Erythroblast (primary cell): ENCODE measurements at regions not wholly inside any gene's neighbourhood (a gene's known extent, or its start where the extent isn't known, plus 50 kb on each side); places are given as distances from the start of the nearest gene placed in this dataset.

Experiments used
- GATA1 ChIP-seq: IDR thresholded peaks from 2 replicates; pipeline ENCODE4 v1.6.1; 2011; ENCODE audit warnings: low read depth, mild to moderate bottlenecking, control low read depth, low read length, moderate library complexity
- POLR2A ChIP-seq: IDR thresholded peaks from 2 replicates; pipeline ENCODE4 v1.6.1; 2011; ENCODE audit warnings: mild to moderate bottlenecking, low read length

GRCh38 chr2:56127463-56128152 lies 56.2 kb upstream of the CCDC85A start:
- no peak for TF ChIP-seq POLR2A
- TF ChIP-seq GATA1 = no peak
